Endothelial cell of umbilical vein (primary cell): ENCODE measurements at regions not wholly inside any gene's neighbourhood (a gene's known extent, or its start where the extent isn't known, plus 50 kb on each side); places are given as distances from the start of the nearest gene placed in this dataset.

Experiments
- BruUV-seq: library from RNA; stranded (reverse); fragments of 400-500 nt; replicated peaks from 2 replicates; lab custom pipeline; 2021; lab: Mats Ljungman, UMichigan
- CTCF ChIA-PET: fragments of 300-600, 350-600 bp; sonication (Branson Sonifier 250); formaldehyde crosslinking; loops from one replicate; lab custom pipeline; 2021; ENCODE audit warnings: antibody characterized with exemption, inconsistent platforms; lab: Charles Lee
- POLR2A ChIA-PET: fragments of 300-600, 350-600 bp; sonication (Branson Sonifier 250); formaldehyde crosslinking; loops from one replicate; lab custom pipeline; 2021; ENCODE audit warnings: antibody characterized with exemption, inconsistent platforms; lab: Charles Lee
- DNase-seq: peaks from one replicate; pipeline ENCODE4 v3.0.0-alpha.2; 2011; ENCODE audit warnings: low read depth, low spot score
- FAIRE-seq: peaks from 2 replicates; lab custom pipeline; 2011; peaks lifted over from hg19 to GRCh38; lab: Jason Lieb, UNC
- H2AFZ ChIP-seq: 2 replicates; pipeline ENCODE4 v1.6.0; 2012; ENCODE audit warnings: low read depth, low read length, control low read depth, inconsistent platforms
- H3K27ac ChIP-seq: 2 replicates; pipeline ENCODE4 v1.5.1; 2011; ENCODE audit warnings: low read depth, mild to moderate bottlenecking, control low read depth, low read length, moderate library complexity; ENCODE audit not compliant: insufficient read depth
- H3K27me3 ChIP-seq, 2 experiments: 2 replicates each; pipeline versions ENCODE4 v1.6.0 to v1.6.1; 2011; ENCODE audit warnings: low read length in 2 of 2, mixed read lengths in 1 of 2; ENCODE audit not compliant: control insufficient read depth in 2 of 2, insufficient read depth in 2 of 2
- H3K36me3 ChIP-seq, 2 experiments: 2 replicates in 1 of 2; 3 replicates in 1 of 2; pipeline ENCODE4 v1.5.1; 2011; ENCODE audit warnings: low read length in 2 of 2, mild to moderate bottlenecking in 1 of 2, moderate library complexity in 1 of 2; ENCODE audit not compliant: control insufficient read depth in 2 of 2, insufficient read depth in 2 of 2; ENCODE audit errors: extremely low read depth in 1 of 2
- H3K4me1 ChIP-seq: 3 replicates; pipeline ENCODE4 v1.5.1; 2011; ENCODE audit warnings: mild to moderate bottlenecking, low read length; ENCODE audit not compliant: control insufficient read depth, insufficient read depth; ENCODE audit errors: extremely low read depth
- H3K4me2 ChIP-seq: 2 replicates; pipeline ENCODE4 v1.6.1; 2011; ENCODE audit warnings: low read length, control low read depth, mixed read lengths; ENCODE audit not compliant: insufficient read depth
- H3K4me3 ChIP-seq, 3 experiments: fragments of 200-600 bp in 1 of 3; sonication (generic), shearing (Covaris generic) in 1 of 3; replicated peaks in 1 of 3; 2 replicates each; pipeline ENCODE4 v1.5.1; 2011 to 2016; ENCODE audit warnings: control low read depth in 3 of 3, low read length in 3 of 3, mild to moderate bottlenecking in 2 of 3, inconsistent platforms in 1 of 3, low read depth in 1 of 3, moderate library complexity in 1 of 3; ENCODE audit not compliant: insufficient read depth in 1 of 3
- H3K79me2 ChIP-seq: 2 replicates; pipeline ENCODE4 v1.6.0; 2012; ENCODE audit warnings: low read length, inconsistent platforms; ENCODE audit not compliant: control insufficient read depth, insufficient read depth
- H3K9ac ChIP-seq: replicated peaks from 2 replicates; pipeline ENCODE3; 2011; ENCODE audit warnings: low read length, control low read depth; ENCODE audit not compliant: insufficient read depth; ENCODE audit errors: extremely low read depth
- H3K9me1 ChIP-seq: replicated peaks from 3 replicates; pipeline ENCODE4 v1.6.0; 2011; ENCODE audit warnings: mild to moderate bottlenecking, low read length; ENCODE audit not compliant: control insufficient read depth, insufficient read depth; ENCODE audit errors: extremely low read depth
- H3K9me3 ChIP-seq: replicated peaks from 2 replicates; pipeline ENCODE4 v1.5.1; 2012; ENCODE audit warnings: low read length, inconsistent platforms; ENCODE audit not compliant: control insufficient read depth, insufficient read depth
- H4K20me1 ChIP-seq: replicated peaks from 2 replicates; pipeline ENCODE3; 2011; ENCODE audit warnings: mild to moderate bottlenecking, low read length; ENCODE audit not compliant: control insufficient read depth, insufficient read depth; ENCODE audit errors: extremely low read depth
- CTCF ChIP-seq, 2 donors: IDR thresholded peaks; 1 replicate in 1 of 2; 2 replicates in 1 of 2; pipeline ENCODE4 v1.5.1; 2011; ENCODE audit warnings: low read length in 2 of 2, mild to moderate bottlenecking in 2 of 2, moderate library complexity in 2 of 2, control low read depth in 1 of 2, inconsistent platforms in 1 of 2, low read depth in 1 of 2; ENCODE audit not compliant: insufficient read depth in 1 of 2; ENCODE audit errors: extremely low read depth in 1 of 2
- EZH2 ChIP-seq: IDR thresholded peaks from 2 replicates; pipeline ENCODE4 v1.6.1; 2012; ENCODE audit warnings: borderline replicate concordance, low read depth, mild to moderate bottlenecking, moderate library complexity, low read length, inconsistent platforms; ENCODE audit not compliant: severe bottlenecking
- FOS ChIP-seq: IDR thresholded peaks from 2 replicates; pipeline ENCODE4 v1.6.1; 2011; ENCODE audit warnings: mild to moderate bottlenecking, low read length, moderate library complexity, borderline replicate concordance; ENCODE audit not compliant: insufficient read depth
- GATA2 ChIP-seq: IDR thresholded peaks from 2 replicates; pipeline ENCODE4 v1.7.0; 2011; ENCODE audit warnings: low read depth, mild to moderate bottlenecking, moderate library complexity, mixed read lengths, low read length; ENCODE audit not compliant: insufficient read length, insufficient read depth
- JUN ChIP-seq: IDR thresholded peaks from 2 replicates; pipeline ENCODE4 v1.6.1; 2011; ENCODE audit warnings: borderline replicate concordance, low read depth; ENCODE audit not compliant: insufficient read length, insufficient read depth
- MYC ChIP-seq: IDR thresholded peaks from one replicate; pipeline ENCODE4 v1.6.1; 2011; ENCODE audit warnings: mild to moderate bottlenecking, low read depth, low read length
- POLR2A ChIP-seq: IDR thresholded peaks from 2 replicates; pipeline ENCODE4 v1.6.1; 2012; ENCODE audit warnings: low read depth, mild to moderate bottlenecking, control low read depth, low read length
- POLR2AphosphoS5 ChIP-seq: IDR thresholded peaks from 2 replicates; pipeline ENCODE4 v1.6.1; 2012; ENCODE audit warnings: low read depth, mild to moderate bottlenecking, control low read depth, low read length, moderate library complexity; ENCODE audit not compliant: insufficient read depth
- dilution Hi-C: fragments of 300-500 bp; cut with MboI; formaldehyde crosslinking; loops from one replicate; pipeline ENCODE4 v1.15.0; 2019; ENCODE audit warnings: low sequenced_read_pairs; ENCODE audit not compliant: extremely low pct_ligation_motif_present
- intact Hi-C: fragments of 100-400 bp; cut with micrococcal nuclease; formaldehyde crosslinking; loops from one replicate; pipeline ENCODE4 v1.10.0; 2022
- TF ChIP-seq, protein P1 (sequence below): IDR thresholded peaks from 2 replicates; pipeline ENCODE4 v1.6.1; 2011; ENCODE audit not compliant: insufficient read depth, insufficient read length

DNA sequence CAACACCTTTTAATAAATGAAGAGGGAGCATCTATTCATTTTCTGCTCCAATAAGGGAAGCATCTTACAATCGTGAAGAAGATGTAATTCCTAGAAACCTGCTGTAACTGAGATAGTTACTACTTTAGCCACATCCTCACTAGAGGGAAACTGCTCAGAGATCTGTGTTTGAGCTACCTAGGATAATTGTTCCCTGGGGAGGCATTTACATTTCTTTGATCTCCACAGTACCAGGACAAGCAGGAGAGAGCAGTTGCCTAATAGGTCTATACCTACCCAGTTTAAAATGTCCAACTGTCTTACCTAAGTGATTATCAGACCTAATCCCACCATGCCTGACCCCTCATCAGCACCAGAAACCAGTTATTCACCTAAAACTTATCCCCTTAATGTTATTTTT, 196.9 kb downstream of the TUSC1 start:
- intact Hi-C loops = no loop called here
- no peak for DNase-seq
- no peaks in the 10 kb centered on the region for H3K36me3 ChIP-seq
- dilution Hi-C loops = no loop called here
- H3K9me1 ChIP-seq = no peaks in the 10 kb centered on the region
- H3K9me3 ChIP-seq = no peaks in the 10 kb centered on the region
- no peak overlapping the region for H2AFZ ChIP-seq
- TF ChIP-seq FOS = no peak
- TF ChIP-seq CTCF (IDR thresholded peaks at IDR 0.05; ENCODE audit: extremely low read depth in 1 of 2, insufficient read depth in 1 of 2, low read depth in 1 of 2, low read length in 2 of 2) = no peak
- no peak for TF ChIP-seq GATA2
- no peak for TF ChIP-seq JUN
- TF ChIP-seq, protein P1, sequence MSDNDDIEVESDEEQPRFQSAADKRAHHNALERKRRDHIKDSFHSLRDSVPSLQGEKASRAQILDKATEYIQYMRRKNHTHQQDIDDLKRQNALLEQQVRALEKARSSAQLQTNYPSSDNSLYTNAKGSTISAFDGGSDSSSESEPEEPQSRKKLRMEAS = no peak
- TF ChIP-seq POLR2AphosphoS5 = no peak
- no peak for TF ChIP-seq POLR2A
- no peak for TF ChIP-seq MYC
- no peak for TF ChIP-seq EZH2
- H3K79me2 ChIP-seq = no peaks in the 10 kb centered on the region
- H3K4me1 ChIP-seq = no peaks in the 10 kb centered on the region
- ChIA-PET POLR2A (no interaction called here), CTCF (no interaction called here)
- no peak overlapping the region for H3K27ac ChIP-seq
- no peak for FAIRE-seq
- no TSS peak for BruUV-seq
- H4K20me1 ChIP-seq = no peaks in the 10 kb centered on the region
- H3K27me3 ChIP-seq = no peaks in the 10 kb centered on the region
- no peak overlapping the region for H3K9ac ChIP-seq
- H3K4me3 ChIP-seq = no peak overlapping the region
- no peak overlapping the region for H3K4me2 ChIP-seq
